ENCODE measurements at regions not wholly inside any gene's neighbourhood (a gene's known extent, or its start where the extent isn't known, plus 50 kb on each side); places are given as distances from the start of the nearest gene placed in this dataset.

GRCh38 chr4:100707786-100708185 is 190.0 kb upstream of the EMCN start:
- no peak for TF ChIP-seq CTCF (conservative IDR thresholded peaks at IDR 0.05; ENCODE audit: low read depth, low read length)
- TF ChIP-seq EZH2 (IDR thresholded peaks at IDR 0.05; ENCODE audit: borderline replicate concordance, low read depth, low read length, poor library complexity, severe bottlenecking), result no peak
